GM21619 (cell line): ENCODE measurements at regions not wholly inside any gene's neighbourhood (a gene's known extent, or its start where the extent isn't known, plus 50 kb on each side); places are given as distances from the start of the nearest gene placed in this dataset.

Experiments
- ATAC-seq: cut with Tn5 transposase; IDR thresholded peaks from one replicate; pipeline ENCODE4 v1.9.1; 2021; ENCODE audit not compliant: unreplicated experiment

GRCh38 chr7:136551618-136552017, 316.8 kb upstream of the CHRM2 start:
- no peak for ATAC-seq

- ATAC-seq = no peak
Measured at GRCh38 chr7:136549756-136550155, 318.7 kb upstream of the CHRM2 start.

GRCh38 chr7:136533732-136534131, 334.7 kb upstream of the CHRM2 start:
- ATAC-seq = no peak

GRCh38 chr7:136530831-136531230, 337.6 kb upstream of the CHRM2 start:
- ATAC-seq = no peak

- ATAC-seq = no peak
Measured at GRCh38 chr7:136528329-136528728, 340.1 kb upstream of the CHRM2 start.

GRCh38 chr7:136527554-136527953, 340.9 kb upstream of the CHRM2 start:
- ATAC-seq = no peak

GRCh38 chr7:136526408-136527105, 341.9 kb upstream of the CHRM2 start:
- no peak for ATAC-seq

GRCh38 chr7:136523571-136523970, 344.9 kb upstream of the CHRM2 start:
- ATAC-seq = no peak

- no peak for ATAC-seq
Measured at GRCh38 chr7:136517971-136518370, 350.5 kb upstream of the CHRM2 start.

GRCh38 chr7:136514776-136515175, 353.7 kb upstream of the CHRM2 start:
- no peak for ATAC-seq

- no peak for ATAC-seq
Measured at GRCh38 chr7:136513744-136514143, 354.7 kb upstream of the CHRM2 start.

GRCh38 chr7:136509466-136509865, 359.0 kb upstream of the CHRM2 start:
- no peak for ATAC-seq

GRCh38 chr7:136502162-136502561, 366.3 kb upstream of the CHRM2 start:
- ATAC-seq = no peak

GRCh38 chr7:136501151-136501550, 367.3 kb upstream of the CHRM2 start:
- ATAC-seq = no peak

GRCh38 chr7:136496551-136496950, 371.9 kb upstream of the CHRM2 start:
- ATAC-seq = no peak

GRCh38 chr7:136495081-136495480, 373.4 kb upstream of the CHRM2 start:
- ATAC-seq = no peak

GRCh38 chr7:136492366-136492765, 376.1 kb upstream of the CHRM2 start:
- ATAC-seq = no peak

GRCh38 chr7:136489808-136490207, 378.6 kb upstream of the CHRM2 start:
- ATAC-seq = no peak

GRCh38 chr7:136480901-136481300, 387.6 kb upstream of the CHRM2 start:
- ATAC-seq = no peak

GRCh38 chr7:136479922-136480321, 388.5 kb upstream of the CHRM2 start:
- no peak for ATAC-seq

GRCh38 chr7:136470179-136470578, 398.3 kb upstream of the CHRM2 start:
- no peak for ATAC-seq

GRCh38 chr7:136452949-136453348, 415.5 kb upstream of the CHRM2 start:
- no peak for ATAC-seq

GRCh38 chr7:136446751-136447150, 421.7 kb upstream of the CHRM2 start:
- ATAC-seq = no peak
